Endothelial cell of umbilical vein (primary cell): ENCODE measurements at regions not wholly inside any gene's neighbourhood (a gene's known extent, or its start where the extent isn't known, plus 50 kb on each side); places are given as distances from the start of the nearest gene placed in this dataset.

ENCODE experiments used
- BruUV-seq: library from RNA; stranded (reverse); fragments of 400-500 nt; replicated peaks from 2 replicates; lab custom pipeline; 2021; lab: Mats Ljungman, UMichigan
- CTCF ChIA-PET: fragments of 300-600, 350-600 bp; sonication (Branson Sonifier 250); formaldehyde crosslinking; loops from one replicate; lab custom pipeline; 2021; ENCODE audit warnings: antibody characterized with exemption, inconsistent platforms; lab: Charles Lee
- POLR2A ChIA-PET: fragments of 300-600, 350-600 bp; sonication (Branson Sonifier 250); formaldehyde crosslinking; loops from one replicate; lab custom pipeline; 2021; ENCODE audit warnings: antibody characterized with exemption, inconsistent platforms; lab: Charles Lee
- DNase-seq: peaks from one replicate; pipeline ENCODE4 v3.0.0-alpha.2; 2011; ENCODE audit warnings: low read depth, low spot score
- FAIRE-seq: peaks from 2 replicates; lab custom pipeline; 2011; peaks lifted over from hg19 to GRCh38; lab: Jason Lieb, UNC
- H2AFZ ChIP-seq: 2 replicates; pipeline ENCODE4 v1.6.0; 2012; ENCODE audit warnings: low read depth, low read length, control low read depth, inconsistent platforms
- H3K27ac ChIP-seq: 2 replicates; pipeline ENCODE4 v1.5.1; 2011; ENCODE audit warnings: low read depth, mild to moderate bottlenecking, control low read depth, low read length, moderate library complexity; ENCODE audit not compliant: insufficient read depth
- H3K27me3 ChIP-seq, 2 experiments: 2 replicates each; pipeline versions ENCODE4 v1.6.0 to v1.6.1; 2011; ENCODE audit warnings: low read length in 2 of 2, mixed read lengths in 1 of 2; ENCODE audit not compliant: control insufficient read depth in 2 of 2, insufficient read depth in 2 of 2
- H3K36me3 ChIP-seq, 2 experiments: 2 replicates in 1 of 2; 3 replicates in 1 of 2; pipeline ENCODE4 v1.5.1; 2011; ENCODE audit warnings: low read length in 2 of 2, mild to moderate bottlenecking in 1 of 2, moderate library complexity in 1 of 2; ENCODE audit not compliant: control insufficient read depth in 2 of 2, insufficient read depth in 2 of 2; ENCODE audit errors: extremely low read depth in 1 of 2
- H3K4me1 ChIP-seq: 3 replicates; pipeline ENCODE4 v1.5.1; 2011; ENCODE audit warnings: mild to moderate bottlenecking, low read length; ENCODE audit not compliant: control insufficient read depth, insufficient read depth; ENCODE audit errors: extremely low read depth
- H3K4me2 ChIP-seq: 2 replicates; pipeline ENCODE4 v1.6.1; 2011; ENCODE audit warnings: low read length, control low read depth, mixed read lengths; ENCODE audit not compliant: insufficient read depth
- H3K4me3 ChIP-seq, 3 experiments: fragments of 200-600 bp in 1 of 3; sonication (generic), shearing (Covaris generic) in 1 of 3; replicated peaks in 1 of 3; 2 replicates each; pipeline ENCODE4 v1.5.1; 2011 to 2016; ENCODE audit warnings: control low read depth in 3 of 3, low read length in 3 of 3, mild to moderate bottlenecking in 2 of 3, inconsistent platforms in 1 of 3, low read depth in 1 of 3, moderate library complexity in 1 of 3; ENCODE audit not compliant: insufficient read depth in 1 of 3
- H3K79me2 ChIP-seq: 2 replicates; pipeline ENCODE4 v1.6.0; 2012; ENCODE audit warnings: low read length, inconsistent platforms; ENCODE audit not compliant: control insufficient read depth, insufficient read depth
- H3K9ac ChIP-seq: replicated peaks from 2 replicates; pipeline ENCODE3; 2011; ENCODE audit warnings: low read length, control low read depth; ENCODE audit not compliant: insufficient read depth; ENCODE audit errors: extremely low read depth
- H3K9me1 ChIP-seq: replicated peaks from 3 replicates; pipeline ENCODE4 v1.6.0; 2011; ENCODE audit warnings: mild to moderate bottlenecking, low read length; ENCODE audit not compliant: control insufficient read depth, insufficient read depth; ENCODE audit errors: extremely low read depth
- H3K9me3 ChIP-seq: replicated peaks from 2 replicates; pipeline ENCODE4 v1.5.1; 2012; ENCODE audit warnings: low read length, inconsistent platforms; ENCODE audit not compliant: control insufficient read depth, insufficient read depth
- H4K20me1 ChIP-seq: replicated peaks from 2 replicates; pipeline ENCODE3; 2011; ENCODE audit warnings: mild to moderate bottlenecking, low read length; ENCODE audit not compliant: control insufficient read depth, insufficient read depth; ENCODE audit errors: extremely low read depth
- EZH2 ChIP-seq: IDR thresholded peaks from 2 replicates; pipeline ENCODE4 v1.6.1; 2012; ENCODE audit warnings: borderline replicate concordance, low read depth, mild to moderate bottlenecking, moderate library complexity, low read length, inconsistent platforms; ENCODE audit not compliant: severe bottlenecking
- FOS ChIP-seq: IDR thresholded peaks from 2 replicates; pipeline ENCODE4 v1.6.1; 2011; ENCODE audit warnings: mild to moderate bottlenecking, low read length, moderate library complexity, borderline replicate concordance; ENCODE audit not compliant: insufficient read depth
- GATA2 ChIP-seq: IDR thresholded peaks from 2 replicates; pipeline ENCODE4 v1.7.0; 2011; ENCODE audit warnings: low read depth, mild to moderate bottlenecking, moderate library complexity, mixed read lengths, low read length; ENCODE audit not compliant: insufficient read length, insufficient read depth
- JUN ChIP-seq: IDR thresholded peaks from 2 replicates; pipeline ENCODE4 v1.6.1; 2011; ENCODE audit warnings: borderline replicate concordance, low read depth; ENCODE audit not compliant: insufficient read length, insufficient read depth
- MYC ChIP-seq: IDR thresholded peaks from one replicate; pipeline ENCODE4 v1.6.1; 2011; ENCODE audit warnings: mild to moderate bottlenecking, low read depth, low read length
- POLR2A ChIP-seq: IDR thresholded peaks from 2 replicates; pipeline ENCODE4 v1.6.1; 2012; ENCODE audit warnings: low read depth, mild to moderate bottlenecking, control low read depth, low read length
- POLR2AphosphoS5 ChIP-seq: IDR thresholded peaks from 2 replicates; pipeline ENCODE4 v1.6.1; 2012; ENCODE audit warnings: low read depth, mild to moderate bottlenecking, control low read depth, low read length, moderate library complexity; ENCODE audit not compliant: insufficient read depth
- dilution Hi-C: fragments of 300-500 bp; cut with MboI; formaldehyde crosslinking; loops from one replicate; pipeline ENCODE4 v1.15.0; 2019; ENCODE audit warnings: low sequenced_read_pairs; ENCODE audit not compliant: extremely low pct_ligation_motif_present
- intact Hi-C: fragments of 100-400 bp; cut with micrococcal nuclease; formaldehyde crosslinking; loops from one replicate; pipeline ENCODE4 v1.10.0; 2022
- TF ChIP-seq, protein P1 (sequence below), 2 donors: IDR thresholded peaks; 1 replicate in 1 of 2; 2 replicates in 1 of 2; pipeline ENCODE4 v1.5.1; 2011; ENCODE audit warnings: low read length in 2 of 2, mild to moderate bottlenecking in 2 of 2, moderate library complexity in 2 of 2, control low read depth in 1 of 2, inconsistent platforms in 1 of 2, low read depth in 1 of 2; ENCODE audit not compliant: insufficient read depth in 1 of 2; ENCODE audit errors: extremely low read depth in 1 of 2
- TF ChIP-seq, protein P2 (sequence below): IDR thresholded peaks from 2 replicates; pipeline ENCODE4 v1.6.1; 2011; ENCODE audit not compliant: insufficient read depth, insufficient read length

DNA sequence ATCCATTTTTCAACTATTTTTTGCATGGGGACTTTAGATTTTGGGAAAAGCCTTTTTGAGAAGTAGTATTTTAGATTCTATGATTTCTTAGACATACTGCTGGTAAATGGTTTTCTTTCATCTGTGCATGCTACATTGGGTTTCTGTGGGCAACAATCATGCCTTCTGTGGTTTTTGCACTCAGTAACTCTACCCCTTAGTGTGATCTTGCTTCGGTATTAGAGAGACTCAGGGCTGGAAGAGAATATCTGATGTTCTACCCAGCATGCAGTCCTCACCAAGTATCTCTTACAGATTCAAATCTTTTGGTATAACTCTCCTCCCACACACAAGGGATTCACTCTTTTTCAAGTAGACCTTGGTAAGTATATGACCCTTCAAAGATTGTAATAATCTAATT is 183.0 kb downstream of the PMAIP1 start:
- no peak for TF ChIP-seq JUN
- TF ChIP-seq, protein P1, sequence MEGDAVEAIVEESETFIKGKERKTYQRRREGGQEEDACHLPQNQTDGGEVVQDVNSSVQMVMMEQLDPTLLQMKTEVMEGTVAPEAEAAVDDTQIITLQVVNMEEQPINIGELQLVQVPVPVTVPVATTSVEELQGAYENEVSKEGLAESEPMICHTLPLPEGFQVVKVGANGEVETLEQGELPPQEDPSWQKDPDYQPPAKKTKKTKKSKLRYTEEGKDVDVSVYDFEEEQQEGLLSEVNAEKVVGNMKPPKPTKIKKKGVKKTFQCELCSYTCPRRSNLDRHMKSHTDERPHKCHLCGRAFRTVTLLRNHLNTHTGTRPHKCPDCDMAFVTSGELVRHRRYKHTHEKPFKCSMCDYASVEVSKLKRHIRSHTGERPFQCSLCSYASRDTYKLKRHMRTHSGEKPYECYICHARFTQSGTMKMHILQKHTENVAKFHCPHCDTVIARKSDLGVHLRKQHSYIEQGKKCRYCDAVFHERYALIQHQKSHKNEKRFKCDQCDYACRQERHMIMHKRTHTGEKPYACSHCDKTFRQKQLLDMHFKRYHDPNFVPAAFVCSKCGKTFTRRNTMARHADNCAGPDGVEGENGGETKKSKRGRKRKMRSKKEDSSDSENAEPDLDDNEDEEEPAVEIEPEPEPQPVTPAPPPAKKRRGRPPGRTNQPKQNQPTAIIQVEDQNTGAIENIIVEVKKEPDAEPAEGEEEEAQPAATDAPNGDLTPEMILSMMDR (IDR thresholded peaks at IDR 0.05; ENCODE audit: extremely low read depth in 1 of 2, insufficient read depth in 1 of 2, low read depth in 1 of 2, low read length in 2 of 2) = no peak
- TF ChIP-seq MYC = no peak
- TF ChIP-seq GATA2 = no peak
- no peak for TF ChIP-seq EZH2
- TF ChIP-seq, protein P2, sequence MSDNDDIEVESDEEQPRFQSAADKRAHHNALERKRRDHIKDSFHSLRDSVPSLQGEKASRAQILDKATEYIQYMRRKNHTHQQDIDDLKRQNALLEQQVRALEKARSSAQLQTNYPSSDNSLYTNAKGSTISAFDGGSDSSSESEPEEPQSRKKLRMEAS = no peak
- TF ChIP-seq POLR2A = no peak
- TF ChIP-seq FOS = no peak
- no peak for TF ChIP-seq POLR2AphosphoS5
- BruUV-seq = no TSS peak
- Histone ChIP-seq H3K4me1 (no peaks in the 10 kb centered on the region), H3K9ac (no peak overlapping the region), H3K79me2 (no peaks in the 10 kb centered on the region), H3K9me1 (no peaks in the 10 kb centered on the region), H3K36me3 (no peaks in the 10 kb centered on the region), H2AFZ (no peak overlapping the region), H3K4me2 (no peak overlapping the region), H3K4me3 (no peak overlapping the region), H3K9me3 (no peaks in the 10 kb centered on the region), H3K27me3 (no peaks in the 10 kb centered on the region), H3K27ac (no peak overlapping the region), H4K20me1 (no peaks in the 10 kb centered on the region)
- intact Hi-C loops (no loop called here), dilution Hi-C loops (no loop called here)
- ChIA-PET POLR2A (no interaction called here), CTCF (no interaction called here)
- no peak for DNase-seq
- FAIRE-seq = no peak
